Endothelial cell (in vitro differentiated cells): ENCODE measurements at regions not wholly inside any gene's neighbourhood (a gene's known extent, or its start where the extent isn't known, plus 50 kb on each side); places are given as distances from the start of the nearest gene placed in this dataset.
"Not testable (repeated sequence)": the region's sequence is repeated elsewhere in the genome, so short reads cannot be mapped to it uniquely, and the experiment has no call there.

Experiments
- DNase-seq: peaks from one replicate; pipeline ENCODE4 v3.0.0; 2021; ENCODE audit warnings: low spot score
- H3K27ac Mint-ChIP-seq: one replicate; pipeline ENCODE4 v1.8.0; 2021; ENCODE audit warnings: mixed read lengths, inconsistent platforms; ENCODE audit not compliant: unreplicated experiment
- H3K27me3 Mint-ChIP-seq: one replicate; pipeline ENCODE4 v1.8.0; 2021; ENCODE audit warnings: mild to moderate bottlenecking, moderate library complexity, mixed read lengths, inconsistent platforms; ENCODE audit not compliant: unreplicated experiment
- H3K36me3 Mint-ChIP-seq: one replicate; pipeline ENCODE4 v1.8.0; 2021; ENCODE audit warnings: mild to moderate bottlenecking, low read depth, mixed read lengths, inconsistent platforms; ENCODE audit not compliant: unreplicated experiment
- H3K4me1 Mint-ChIP-seq: one replicate; pipeline ENCODE4 v1.8.0; 2021; ENCODE audit warnings: mild to moderate bottlenecking, mixed read lengths, inconsistent platforms; ENCODE audit not compliant: unreplicated experiment
- H3K4me3 Mint-ChIP-seq: one replicate; pipeline ENCODE4 v1.8.0; 2021; ENCODE audit warnings: mild to moderate bottlenecking, mixed read lengths, inconsistent platforms; ENCODE audit not compliant: unreplicated experiment
- H3K9me3 Mint-ChIP-seq: one replicate; pipeline ENCODE4 v1.8.0; 2021; ENCODE audit warnings: mixed read lengths, inconsistent platforms; ENCODE audit not compliant: unreplicated experiment
- CTCF ChIP-seq: fragments of 200-600 bp; sonication (generic); IDR thresholded peaks from one replicate; pipeline ENCODE4 v1.5.0; 2021; ENCODE audit warnings: antibody characterized with exemption; ENCODE audit not compliant: unreplicated experiment

- H3K27me3 Mint-ChIP-seq, result no peaks in the 10 kb centered on the region
- H3K4me3 Mint-ChIP-seq, result no peak overlapping the region
- H3K27ac Mint-ChIP-seq, result no peak overlapping the region
- H3K36me3 Mint-ChIP-seq, result no peaks in the 10 kb centered on the region
- no peak for TF ChIP-seq CTCF
- no peak for DNase-seq
- H3K4me1 Mint-ChIP-seq, result no peaks in the 10 kb centered on the region
- no peaks in the 10 kb centered on the region for H3K9me3 Mint-ChIP-seq
Measured at GRCh38 chr5:91457681-91458058, 74.6 kb upstream of the ARRDC3 start.

DNA sequence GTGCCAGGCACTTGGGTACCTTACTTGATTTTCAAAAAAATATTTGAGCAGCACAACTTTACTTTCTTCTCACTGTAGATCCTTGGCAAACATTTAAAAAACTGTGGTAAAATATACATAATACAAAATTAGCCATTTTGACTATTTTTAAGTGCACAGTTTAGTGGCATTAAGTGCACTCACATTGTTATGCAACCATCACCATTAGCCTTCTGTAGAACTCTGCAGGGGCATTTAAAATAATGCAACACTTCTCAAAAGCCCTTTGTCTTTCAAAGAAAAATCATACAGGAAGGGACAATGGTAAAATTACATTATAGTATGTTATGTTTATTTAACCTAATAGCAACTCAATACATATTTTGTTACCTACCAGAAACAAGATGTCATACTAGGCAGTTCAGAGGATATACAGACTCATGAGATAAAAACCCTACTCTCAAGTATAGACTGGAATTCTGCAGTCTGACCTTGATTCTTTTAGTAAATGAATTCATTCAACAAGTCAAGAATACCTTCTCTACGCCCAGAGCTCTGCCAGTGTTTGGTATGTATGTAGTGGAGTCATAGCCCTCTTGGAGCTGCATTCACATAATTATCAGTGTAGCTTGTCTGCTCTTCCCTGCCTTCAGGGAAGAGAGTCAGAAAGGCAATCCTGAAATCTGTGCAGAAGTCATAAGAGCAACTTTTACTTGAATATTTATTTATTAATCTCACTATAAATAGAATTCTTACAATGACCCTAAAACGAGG lies 74.0 kb upstream of the ARRDC3 start:
- TF ChIP-seq CTCF, result no peak
- H3K4me3 Mint-ChIP-seq, result no peak overlapping the region

DNA sequence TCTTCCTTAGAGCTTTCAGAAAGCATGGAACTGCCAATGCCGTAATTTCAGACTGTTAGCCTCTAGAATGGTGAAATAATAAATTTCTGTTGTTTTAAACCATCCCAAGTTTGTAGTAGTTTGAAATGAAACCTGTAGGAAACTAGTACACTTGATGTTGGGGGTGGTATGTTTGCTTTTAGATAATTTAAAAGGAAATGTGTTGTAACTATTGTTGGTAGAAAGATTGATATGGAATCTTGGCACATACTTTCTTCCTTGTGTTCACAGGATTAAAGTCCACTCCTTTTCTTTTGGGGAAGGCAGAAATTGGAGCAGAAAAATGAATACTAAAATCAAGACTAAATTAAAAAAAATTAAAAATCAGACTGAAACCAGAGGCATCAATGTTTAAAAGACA lies 66.0 kb upstream of the ARRDC3 start:
- no peak for DNase-seq
- Mint-ChIP-seq H3K36me3 (no peaks in the 10 kb centered on the region), H3K4me3 (no peak overlapping the region)

More for the DNA sequence above, 74.0 kb upstream of the ARRDC3 start:
- no peak overlapping the region for H3K27ac Mint-ChIP-seq
- no peaks in the 10 kb centered on the region for H3K4me1 Mint-ChIP-seq
- DNase-seq, result no peak
- H3K27me3 Mint-ChIP-seq, result no peaks in the 10 kb centered on the region
- H3K36me3 Mint-ChIP-seq, result no peaks in the 10 kb centered on the region
- H3K9me3 Mint-ChIP-seq, result no peaks in the 10 kb centered on the region

GRCh38 chr5:91448079-91448478 lies 65.0 kb upstream of the ARRDC3 start:
- not testable (repeated sequence) for H3K36me3 Mint-ChIP-seq, H3K4me3 Mint-ChIP-seq, H3K9me3 Mint-ChIP-seq, DNase-seq, H3K27me3 Mint-ChIP-seq, H3K27ac Mint-ChIP-seq, H3K4me1 Mint-ChIP-seq

More for the DNA sequence above, 66.0 kb upstream of the ARRDC3 start:
- Mint-ChIP-seq H3K4me1 (no peaks in the 10 kb centered on the region), H3K27me3 (peaks cover 1% of the 10 kb centered on the region), H3K27ac (no peak overlapping the region), H3K9me3 (no peaks in the 10 kb centered on the region)
- no peak for TF ChIP-seq CTCF

- not testable (repeated sequence) for H3K27ac Mint-ChIP-seq, H3K9me3 Mint-ChIP-seq, H3K36me3 Mint-ChIP-seq, H3K4me3 Mint-ChIP-seq, H3K4me1 Mint-ChIP-seq, DNase-seq, H3K27me3 Mint-ChIP-seq
Measured at GRCh38 chr5:91446880-91447279, 63.8 kb upstream of the ARRDC3 start.

- Mint-ChIP-seq H3K27me3 (peaks cover 1% of the 10 kb centered on the region), H3K36me3 (no peaks in the 10 kb centered on the region), H3K27ac (no peak overlapping the region), H3K9me3 (no peaks in the 10 kb centered on the region), H3K4me3 (no peak overlapping the region), H3K4me1 (no peaks in the 10 kb centered on the region)
- no peak for DNase-seq
- no peak for TF ChIP-seq CTCF
Measured at GRCh38 chr5:91443761-91444467, 60.8 kb upstream of the ARRDC3 start.
